Right renal pelvis (tissue), 4 donors: ENCODE measurements at regions not wholly inside any gene's neighbourhood (a gene's known extent, or its start where the extent isn't known, plus 50 kb on each side); places are given as distances from the start of the nearest gene placed in this dataset.
"Not testable (repeated sequence)": the region's sequence is repeated elsewhere in the genome, so short reads cannot be mapped to it uniquely, and the experiment has no call there.

Experiments
- DNase-seq, 4 donors: peaks; one replicate each; pipeline ENCODE4 v3.0.0-alpha.2; 2013; ENCODE audit warnings: low read depth in 4 of 4, low spot score in 3 of 4, missing footprints in 1 of 4

- no peak for DNase-seq
Measured at GRCh38 chr5:106648401-106648800, 1022.3 kb downstream of the EFNA5 start.

GRCh38 chr5:106646106-106646505 is 1024.6 kb downstream of the EFNA5 start:
- no peak for DNase-seq

DNA sequence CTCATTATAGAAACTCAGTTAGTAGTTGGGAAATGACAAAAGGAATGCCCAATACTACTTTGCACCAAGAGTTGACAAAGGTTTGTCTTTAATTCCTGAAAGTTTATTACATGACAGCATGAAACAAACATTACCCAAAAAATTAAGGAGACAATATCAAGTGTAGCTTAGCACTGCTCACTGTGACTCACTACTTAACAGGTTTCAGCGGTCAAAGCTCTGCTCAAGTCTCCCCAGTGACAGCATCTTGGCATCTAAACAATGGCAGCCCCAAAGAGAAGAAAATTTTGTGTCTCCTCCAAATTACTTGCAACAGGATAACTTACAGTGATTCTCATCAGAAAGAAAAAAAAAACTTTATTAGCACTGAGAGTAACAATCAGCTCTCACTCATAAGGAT is 1030.2 kb downstream of the EFNA5 start:
- DNase-seq, result no peak

DNA sequence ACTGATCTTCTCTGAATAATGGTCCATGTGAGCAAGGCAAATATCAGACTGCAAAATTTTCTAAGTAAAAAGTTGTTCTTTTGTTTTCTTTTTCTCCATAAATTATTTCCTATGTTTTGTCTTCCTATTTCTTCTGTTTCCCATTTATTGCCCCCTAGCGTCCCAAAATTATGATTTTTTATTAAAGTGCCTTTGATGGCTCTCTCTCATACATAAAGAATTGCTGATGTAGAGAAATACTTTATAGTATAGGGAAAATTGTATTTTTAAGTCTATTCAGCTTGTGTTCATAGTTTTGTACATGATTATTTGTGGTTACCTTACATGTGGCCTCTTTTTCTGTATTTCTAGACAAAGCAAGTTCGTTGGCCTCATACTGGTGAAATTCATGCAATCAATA is 1031.2 kb downstream of the EFNA5 start:
- DNase-seq, result no peak

DNA sequence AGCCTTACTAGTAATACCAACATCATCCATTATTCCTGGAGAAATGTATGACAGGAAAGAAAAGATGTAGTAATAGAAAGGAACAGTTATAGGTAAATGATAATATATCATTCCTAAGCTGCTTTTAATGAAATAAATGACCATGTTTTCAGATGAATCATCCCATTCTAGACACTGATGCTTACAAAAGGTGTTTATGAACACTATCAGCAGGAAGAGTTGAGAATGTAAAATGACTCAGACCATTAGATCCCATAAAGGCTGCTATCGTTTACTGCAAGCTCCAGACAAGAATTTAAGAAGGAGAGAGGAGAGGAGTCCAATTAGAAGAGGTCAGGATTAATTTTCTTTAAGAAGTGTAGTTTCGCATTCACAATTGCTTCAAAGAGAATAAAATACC is 1033.5 kb downstream of the EFNA5 start:
- no peak for DNase-seq

DNA sequence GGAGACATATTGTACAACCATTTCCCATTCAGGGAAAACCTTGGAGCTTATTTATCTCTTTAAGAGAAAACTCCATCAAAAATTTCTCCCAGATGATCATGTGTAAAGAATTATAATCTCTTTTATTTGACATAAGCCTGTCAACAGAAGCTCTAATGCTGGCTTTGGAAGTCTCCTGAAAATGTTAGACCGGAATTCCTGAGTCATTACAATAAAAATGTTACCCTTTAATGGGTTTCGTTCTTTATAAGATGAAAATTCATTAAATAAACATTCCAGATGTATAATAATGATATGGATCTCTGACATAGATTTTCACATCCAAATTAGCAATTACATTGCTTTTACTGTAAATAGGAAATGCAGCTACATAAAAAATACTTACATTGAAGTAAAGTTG is 1036.4 kb downstream of the EFNA5 start:
- no peak for DNase-seq

DNA sequence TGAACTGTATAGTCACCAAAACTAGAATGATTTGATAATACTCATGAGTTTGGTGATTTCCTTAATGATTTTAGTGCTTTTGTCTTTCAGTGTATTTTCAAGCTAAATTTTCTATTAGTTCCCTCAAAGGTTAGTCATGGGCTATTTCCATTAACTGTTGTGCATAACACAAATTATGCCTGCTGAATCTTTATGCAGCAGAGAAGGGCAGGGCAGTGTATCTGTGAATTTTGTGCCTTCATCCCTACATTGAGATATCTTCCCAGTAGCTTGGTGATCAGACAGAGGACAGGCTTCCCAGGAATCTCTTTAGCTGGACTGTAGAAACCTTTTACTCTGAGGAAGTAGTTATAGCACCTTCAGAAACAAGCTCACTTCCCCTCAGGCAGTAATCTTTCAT is 1036.9 kb downstream of the EFNA5 start:
- no peak for DNase-seq

GRCh38 chr5:106628456-106628855 is 1042.3 kb downstream of the EFNA5 start:
- not testable (repeated sequence) for DNase-seq

DNA sequence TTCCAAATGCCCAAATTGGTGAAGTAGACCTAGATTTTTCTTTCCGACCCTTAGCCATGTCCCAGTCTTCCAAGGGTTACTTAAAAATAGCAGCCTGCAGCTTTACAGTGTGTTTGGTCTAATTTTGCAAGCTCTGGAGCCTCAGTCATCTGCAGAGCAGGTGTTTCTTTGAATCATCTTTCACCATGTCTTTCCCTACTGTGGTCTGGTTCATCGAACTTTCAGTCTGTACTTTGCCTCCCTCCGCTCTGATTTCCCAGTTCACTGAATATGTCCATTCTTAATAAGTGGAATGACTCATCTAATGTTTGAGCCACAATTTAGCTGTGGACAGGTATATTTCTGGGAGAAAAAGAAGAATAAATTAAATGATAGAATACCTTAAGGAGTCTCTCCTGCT is 1060.7 kb downstream of the EFNA5 start:
- DNase-seq, result no peak

DNA sequence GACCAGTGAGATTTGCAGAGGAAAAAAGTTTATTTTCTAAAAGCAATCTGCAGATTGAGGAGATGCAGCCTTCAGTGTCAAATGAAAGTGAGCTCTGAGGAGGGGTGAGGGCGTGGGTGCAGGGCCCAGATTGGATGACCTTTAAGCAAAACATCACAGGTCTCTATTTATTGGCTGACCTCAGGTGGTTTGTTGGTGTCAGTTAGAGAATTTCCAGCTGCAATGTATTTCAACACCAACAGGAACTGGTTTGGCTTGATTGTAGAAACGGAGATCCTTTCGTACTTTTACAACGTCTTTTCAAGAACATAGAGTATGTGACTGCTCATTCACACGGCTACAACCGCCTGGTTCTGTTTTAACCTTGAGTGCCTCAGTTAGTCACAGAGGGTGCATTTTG is 1069.1 kb downstream of the EFNA5 start:
- peak in 1 of 4 donors; percentile 9 for DNase-seq

DNA sequence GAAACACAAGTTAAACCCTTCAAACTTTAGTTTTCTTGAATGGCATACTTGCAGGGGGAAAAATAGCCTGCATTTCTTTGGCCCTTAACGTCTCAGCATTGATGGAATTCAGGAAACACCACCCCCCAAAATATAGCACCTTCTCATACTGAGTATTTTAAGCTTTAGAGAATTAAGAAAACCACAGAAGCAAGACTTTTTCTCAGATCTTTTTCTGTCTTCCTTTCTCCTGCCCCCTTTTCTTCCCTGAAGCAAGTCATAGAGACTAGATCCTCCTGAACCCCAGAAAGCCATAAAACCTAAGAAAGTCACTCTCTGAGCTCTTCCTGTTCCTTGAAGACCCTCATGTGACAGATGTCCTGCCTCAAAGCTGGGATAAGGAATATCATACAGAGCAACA is 1069.9 kb downstream of the EFNA5 start:
- no peak for DNase-seq

GRCh38 chr5:106595864-106596263 is 1074.9 kb downstream of the EFNA5 start:
- DNase-seq, result no peak

GRCh38 chr5:106584268-106584667 is 1086.5 kb downstream of the EFNA5 start:
- no peak for DNase-seq

GRCh38 chr5:106578736-106579135 is 1092.0 kb downstream of the EFNA5 start:
- no peak for DNase-seq

DNA sequence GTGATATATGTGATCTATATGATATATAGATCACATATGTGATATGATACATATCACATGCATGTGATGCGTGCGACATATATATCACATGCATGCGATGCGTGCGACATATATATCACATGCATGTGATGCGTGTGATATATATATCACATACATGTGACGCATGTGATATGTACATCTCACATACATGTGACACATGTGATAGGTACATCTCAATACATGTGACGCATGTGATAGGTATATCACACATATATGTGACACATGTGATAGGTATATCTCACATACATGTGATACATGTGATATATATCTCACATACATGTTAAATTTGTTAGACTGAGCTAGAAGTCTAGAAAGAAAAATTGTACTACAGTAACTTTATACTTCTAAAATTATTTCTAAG is 1095.9 kb downstream of the EFNA5 start:
- no peak for DNase-seq

- no peak for DNase-seq
Measured at GRCh38 chr5:106566031-106566430, 1104.7 kb downstream of the EFNA5 start.

DNA sequence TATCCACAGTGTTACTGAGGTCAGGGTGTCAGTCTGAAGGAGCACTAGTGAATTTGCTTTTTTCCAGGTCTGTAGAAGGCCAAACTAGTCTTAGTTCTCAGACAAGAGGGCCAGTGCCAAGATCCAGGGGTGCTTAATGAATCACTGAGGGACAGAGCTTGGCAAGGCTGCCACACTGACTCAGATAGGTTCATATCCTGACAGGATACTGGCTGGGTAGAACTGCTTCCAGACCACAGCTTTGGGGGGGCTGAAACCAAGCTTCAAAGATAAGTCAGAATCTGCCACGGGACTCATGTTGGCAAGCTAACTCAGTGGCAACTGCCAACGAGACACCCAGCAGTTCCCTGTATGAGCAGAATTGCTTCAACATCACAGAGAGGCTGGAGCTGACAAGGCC is 1125.4 kb downstream of the EFNA5 start:
- no peak for DNase-seq

DNA sequence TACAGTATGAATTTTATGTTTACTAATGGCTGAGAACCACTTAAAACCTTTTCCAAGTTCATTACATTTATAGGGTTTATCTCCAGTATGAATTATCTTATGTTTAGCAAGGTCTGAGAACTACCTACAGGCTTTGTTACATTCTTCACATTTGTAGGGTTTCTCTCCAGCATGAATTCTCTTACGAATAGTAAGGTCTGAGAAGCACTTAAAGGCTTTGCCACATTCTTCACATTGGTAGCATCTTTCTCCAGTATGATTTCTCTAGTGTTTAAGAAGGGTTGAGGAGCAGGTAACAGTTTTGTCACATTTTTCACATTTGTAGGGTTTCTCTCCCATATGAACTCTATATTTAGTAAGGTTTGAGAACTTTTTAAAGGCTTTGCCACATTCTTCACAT is 1127.4 kb downstream of the EFNA5 start:
- DNase-seq, result no peak

GRCh38 chr5:106530150-106530549 is 1140.6 kb downstream of the EFNA5 start:
- DNase-seq, result no peak

GRCh38 chr5:106525438-106525837 is 1145.3 kb downstream of the EFNA5 start:
- no peak for DNase-seq

- DNase-seq, result no peak
Measured at GRCh38 chr5:106523852-106524251, 1146.9 kb downstream of the EFNA5 start.

DNA sequence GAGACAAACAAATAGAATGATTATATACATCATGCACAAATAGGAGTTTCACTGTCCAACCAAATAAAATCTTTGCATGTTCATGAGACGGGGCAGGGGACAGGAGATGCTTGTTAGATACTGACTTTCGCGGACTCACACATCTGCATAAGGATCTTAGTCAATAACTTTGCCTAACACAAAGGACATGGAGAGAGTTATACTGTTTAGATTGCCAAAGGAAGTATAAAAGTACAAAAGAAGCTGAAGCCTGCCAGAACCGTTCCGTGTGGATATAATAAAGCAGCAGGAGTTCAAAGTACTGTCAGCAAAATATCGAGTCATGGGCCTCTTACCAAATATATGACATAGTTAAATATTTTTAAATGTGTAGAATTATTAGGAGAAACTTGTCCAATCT is 1148.4 kb downstream of the EFNA5 start:
- DNase-seq, result no peak

DNA sequence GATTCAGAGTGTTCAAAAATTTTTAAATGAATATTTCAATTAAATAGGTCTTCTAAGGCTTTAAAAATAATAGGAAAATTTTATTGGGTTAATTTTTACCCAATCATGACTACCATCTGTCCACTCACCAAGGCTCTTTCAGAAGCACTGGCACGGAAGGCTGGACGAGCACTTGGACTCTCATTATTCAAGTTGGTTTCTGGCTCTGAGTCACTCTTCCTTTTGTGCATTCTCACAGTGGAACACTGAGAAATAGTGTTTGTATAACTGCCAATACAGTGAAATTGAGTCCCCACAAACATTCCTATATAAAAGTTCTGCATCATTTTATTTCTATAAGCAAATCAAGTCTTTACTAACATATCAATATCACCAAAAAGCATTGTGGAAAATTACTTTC is 1149.0 kb downstream of the EFNA5 start:
- no peak for DNase-seq

DNA sequence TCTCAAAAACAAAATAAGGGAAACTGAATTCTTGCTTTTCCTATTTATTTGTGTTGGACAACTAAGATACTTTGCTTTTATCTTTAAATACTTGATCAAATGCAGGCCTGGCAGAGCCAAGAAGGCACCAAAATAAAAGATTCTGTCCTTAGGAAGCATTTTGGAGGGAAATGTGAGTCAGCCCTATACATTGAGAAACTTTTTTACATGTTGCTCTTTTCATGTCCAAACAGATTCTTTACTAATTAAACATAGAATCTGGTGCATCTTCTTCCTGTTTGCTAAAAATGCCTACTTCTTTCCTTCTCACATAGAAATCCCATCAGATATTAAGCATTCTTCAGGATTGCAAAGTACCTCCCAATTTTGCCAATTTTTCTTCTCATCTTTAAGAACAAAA is 1160.4 kb downstream of the EFNA5 start:
- no peak for DNase-seq
